Prostate gland (tissue), 2 donors: ENCODE measurements at regions not wholly inside any gene's neighbourhood (a gene's known extent, or its start where the extent isn't known, plus 50 kb on each side); places are given as distances from the start of the nearest gene placed in this dataset.

Experiments used
- CTCF ChIP-seq, 4 experiments: fragments of 200-600 bp in 2 of 4; fragments of 450-650 bp in 2 of 4; sonication (generic) in 2 of 4; IDR thresholded peaks; 1 replicate in 3 of 4; 2 replicates in 1 of 4; pipeline ENCODE4 v1.5.1; 2016 to 2019; ENCODE audit warnings: antibody characterized with exemption in 4 of 4, mild to moderate bottlenecking in 2 of 4, moderate library complexity in 2 of 4
- POLR2A ChIP-seq: fragments of 450-650 bp; IDR thresholded peaks from one replicate; pipeline ENCODE4 v1.6.1; 2016; ENCODE audit warnings: antibody characterized with exemption, mild to moderate bottlenecking

GRCh38 chr6:97621111-97621510 lies 338.1 kb upstream of the MMS22L start:
- TF ChIP-seq POLR2A (no peak), CTCF (IDR thresholded peaks at IDR 0.05) (no peak)
